ENCODE measurements at regions not wholly inside any gene's neighbourhood (a gene's known extent, or its start where the extent isn't known, plus 50 kb on each side); places are given as distances from the start of the nearest gene placed in this dataset.
"Not testable (repeated sequence)": the region's sequence is repeated elsewhere in the genome, so short reads cannot be mapped to it uniquely, and the experiment has no call there.

- Mint-ChIP-seq H3K4me3 (no peak overlapping the region), H3K9me3 (no peaks in the 10 kb centered on the region), H3K4me1 (peaks cover 22% of the 10 kb centered on the region), H3K27me3 (no peaks in the 10 kb centered on the region), H3K27ac (no peak overlapping the region)
- ATAC-seq = no peak
- no peak for DNase-seq
Measured at GRCh38 chr1:234856845-234857245, 246.9 kb upstream of the IRF2BP2 start.

DNA sequence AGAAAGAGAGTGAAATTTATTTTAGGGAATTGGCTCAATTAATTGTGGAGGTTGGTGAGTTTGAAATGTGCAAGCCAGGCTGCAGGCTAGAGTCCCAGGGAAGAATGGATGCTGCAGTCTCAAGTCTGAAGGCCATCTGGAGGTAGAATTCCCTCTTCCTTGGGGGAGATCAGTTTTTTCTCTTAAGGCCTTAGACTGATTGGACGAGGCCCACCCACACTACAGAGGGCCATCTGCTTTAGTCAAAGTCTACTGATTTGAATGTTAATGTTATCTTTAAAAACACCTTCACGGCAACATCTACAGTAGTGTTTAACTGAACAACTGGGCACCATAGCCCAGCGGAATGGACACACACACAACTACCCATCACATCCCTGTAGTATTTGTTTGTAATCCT, 245.9 kb upstream of the IRF2BP2 start:
- H3K27ac Mint-ChIP-seq = no peak overlapping the region
- DNase-seq (no peak), ATAC-seq (no peak)

GRCh38 chr1:234854645-234855039, 244.7 kb upstream of the IRF2BP2 start:
- Mint-ChIP-seq H3K27me3 (no peaks in the 10 kb centered on the region), H3K27ac (no peak overlapping the region), H3K9me3 (no peaks in the 10 kb centered on the region), H3K4me3 (no peak overlapping the region), H3K4me1 (peaks cover 31% of the 10 kb centered on the region)
- ATAC-seq = no peak
- DNase-seq = no peak

More for the DNA sequence above, 245.9 kb upstream of the IRF2BP2 start:
- no peaks in the 10 kb centered on the region for H3K27me3 Mint-ChIP-seq
- no peak overlapping the region for H3K4me3 Mint-ChIP-seq
- H3K9me3 Mint-ChIP-seq = no peaks in the 10 kb centered on the region
- peaks cover 29% of the 10 kb centered on the region for H3K4me1 Mint-ChIP-seq

DNA sequence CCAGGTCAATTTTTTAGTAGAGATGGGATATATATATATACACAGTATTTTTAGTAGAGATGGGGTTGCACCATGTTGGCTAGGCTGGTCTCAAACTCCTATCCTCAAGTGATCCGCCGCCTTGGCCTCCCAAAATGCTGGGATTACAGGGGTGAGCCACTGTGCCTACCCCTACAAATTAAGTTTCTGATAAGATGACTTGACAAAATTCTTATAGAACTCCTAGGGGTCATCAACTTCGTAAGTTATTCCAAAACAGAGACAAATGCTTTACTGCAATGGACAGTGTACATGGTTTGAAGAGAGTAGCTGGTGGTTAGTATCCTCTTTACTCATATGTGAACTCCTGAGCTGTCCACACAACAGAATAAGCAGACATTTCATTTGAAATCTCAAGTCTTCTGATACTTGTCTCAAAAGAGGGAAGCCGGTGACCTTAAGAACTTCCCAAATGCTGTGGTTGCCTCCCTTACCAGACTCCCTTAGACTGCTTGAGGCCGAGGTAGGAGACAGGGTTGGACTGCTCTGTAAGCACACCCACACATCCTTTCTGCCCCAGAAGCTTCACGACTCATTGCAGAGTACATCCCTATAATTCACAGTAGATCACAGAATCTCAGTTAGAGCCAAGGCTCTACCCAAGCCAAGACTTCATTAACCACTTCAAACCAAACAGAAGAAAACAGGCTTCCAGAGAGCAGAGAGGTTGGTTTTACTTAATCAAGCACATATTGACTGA, 244.1 kb upstream of the IRF2BP2 start:
- H3K4me1 Mint-ChIP-seq = peaks cover 36% of the 10 kb centered on the region
- ATAC-seq = no peak
- no peak overlapping the region for H3K27ac Mint-ChIP-seq
- no peak overlapping the region for H3K4me3 Mint-ChIP-seq
- no peaks in the 10 kb centered on the region for H3K9me3 Mint-ChIP-seq
- DNase-seq = no peak
- H3K27me3 Mint-ChIP-seq = no peaks in the 10 kb centered on the region

DNA sequence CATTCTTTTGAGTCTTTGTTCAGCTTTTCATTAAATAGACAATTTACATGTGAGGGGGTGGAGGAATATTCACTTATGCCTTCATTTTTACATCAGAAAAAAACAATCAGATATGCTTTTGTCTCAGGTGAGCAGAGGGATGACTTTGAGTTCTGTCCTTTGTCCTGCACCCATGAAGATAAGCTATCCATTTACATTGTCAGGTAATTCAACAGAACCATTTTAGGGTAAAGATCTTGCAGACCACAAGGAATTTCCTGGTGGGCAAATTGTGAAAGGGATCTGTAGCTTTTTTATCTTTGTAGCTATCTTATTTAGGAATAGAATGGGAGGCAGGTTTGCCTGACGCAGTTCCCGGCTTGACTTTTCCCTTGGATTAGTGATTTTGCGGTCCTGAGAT, 242.7 kb upstream of the IRF2BP2 start:
- Mint-ChIP-seq H3K27ac (no peak overlapping the region), H3K9me3 (peaks cover 0 to 4% of the 10 kb centered on the region in 2 donors), H3K4me3 (no peak overlapping the region), H3K27me3 (no peaks in the 10 kb centered on the region), H3K4me1 (peaks cover 50% of the 10 kb centered on the region)
- DNase-seq = no peak
- no peak for ATAC-seq

GRCh38 chr1:234851450-234852438, 241.8 kb upstream of the IRF2BP2 start:
- Mint-ChIP-seq H3K27ac (no peak overlapping the region), H3K4me3 (peak overlapping the region in 1 of 2 donors; percentile 11), H3K9me3 (peaks cover 0 to 6% of the 10 kb centered on the region in 2 donors), H3K4me1 (peaks cover 59% of the 10 kb centered on the region), H3K27me3 (no peaks in the 10 kb centered on the region)
- DNase-seq = no peak
- ATAC-seq = peak; percentile 46

- H3K27ac Mint-ChIP-seq = no peak overlapping the region
Measured at GRCh38 chr1:234849832-234850231, 239.9 kb upstream of the IRF2BP2 start.

DNA sequence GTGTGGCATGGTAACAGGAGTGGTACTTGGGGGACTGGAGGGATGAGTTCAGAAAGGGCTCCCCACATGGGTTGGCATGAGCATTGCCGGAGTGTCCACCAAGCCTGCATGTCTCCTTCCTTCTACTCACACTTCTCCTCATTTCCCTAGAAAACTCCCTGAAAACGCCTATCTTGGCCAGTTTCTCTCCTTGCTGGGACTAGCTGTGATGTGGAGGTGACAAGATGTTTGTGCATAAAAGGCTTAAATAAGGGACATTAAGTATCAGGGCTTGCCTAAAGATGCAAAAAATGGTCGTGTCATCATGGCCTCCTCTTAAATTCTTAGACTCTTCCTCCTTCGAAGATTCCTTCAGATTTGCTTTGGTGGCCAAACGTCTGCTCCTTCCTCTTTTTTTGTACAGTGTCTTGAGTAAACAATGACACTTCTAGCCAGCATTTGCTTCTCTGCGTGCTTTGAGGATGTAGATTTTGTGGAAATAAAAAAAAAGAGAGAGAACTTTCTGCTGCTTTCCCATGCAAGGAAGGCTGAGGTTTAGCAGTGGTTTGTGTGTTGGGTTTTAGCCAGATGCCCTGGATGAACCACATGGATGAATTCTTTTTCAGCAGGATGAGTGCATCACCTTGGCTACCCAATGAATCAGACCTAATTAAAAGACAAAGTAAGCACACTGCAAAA, 239.1 kb upstream of the IRF2BP2 start:
- Mint-ChIP-seq H3K4me3 (no peak overlapping the region), H3K27ac (peak overlapping the region in 1 of 2 donors; percentile 47), H3K4me1 (peaks cover 80% of the 10 kb centered on the region)

More at GRCh38 chr1:234849832-234850231, 239.9 kb upstream of the IRF2BP2 start:
- Mint-ChIP-seq H3K4me3 (no peak overlapping the region), H3K4me1 (peaks cover 78% of the 10 kb centered on the region), H3K9me3 (peaks cover 0 to 11% of the 10 kb centered on the region in 2 donors), H3K27me3 (no peaks in the 10 kb centered on the region)
- no peak for DNase-seq
- peak; percentile 44 for ATAC-seq

GRCh38 chr1:234846813-234847212, 236.8 kb upstream of the IRF2BP2 start:
- Mint-ChIP-seq H3K9me3 (peaks cover 0 to 11% of the 10 kb centered on the region in 2 donors), H3K4me1 (peaks cover 92% of the 10 kb centered on the region)
- not testable (repeated sequence) for ATAC-seq, H3K4me3 Mint-ChIP-seq, DNase-seq, H3K27ac Mint-ChIP-seq, H3K27me3 Mint-ChIP-seq

More for the DNA sequence above, 239.1 kb upstream of the IRF2BP2 start:
- H3K27me3 Mint-ChIP-seq = no peaks in the 10 kb centered on the region
- ATAC-seq (no peak), DNase-seq (no peak)
- H3K9me3 Mint-ChIP-seq = peaks cover 0 to 11% of the 10 kb centered on the region in 2 donors

GRCh38 chr1:234845836-234846235, 235.9 kb upstream of the IRF2BP2 start:
- Mint-ChIP-seq H3K9me3 (peaks cover 0 to 11% of the 10 kb centered on the region in 2 donors), H3K27me3 (no peaks in the 10 kb centered on the region), H3K4me3 (peak overlapping the region; percentile 30 to 65), H3K27ac (peak overlapping the region in 1 of 2 donors; percentile 89), H3K4me1 (peaks cover 95% of the 10 kb centered on the region)
- ATAC-seq (no peak), DNase-seq (no peak)

GRCh38 chr1:234845097-234845660, 235.2 kb upstream of the IRF2BP2 start:
- peak; percentile 34 for ATAC-seq
- peak overlapping the region; percentile 65 to 71 for H3K4me3 Mint-ChIP-seq
- H3K27ac Mint-ChIP-seq = peak overlapping the region; percentile 79 to 89
- peaks cover 99% of the 10 kb centered on the region for H3K4me1 Mint-ChIP-seq
- DNase-seq = peak; percentile 30 to 76
- H3K27me3 Mint-ChIP-seq = no peaks in the 10 kb centered on the region
- H3K9me3 Mint-ChIP-seq = peaks cover 0 to 11% of the 10 kb centered on the region in 2 donors

DNA sequence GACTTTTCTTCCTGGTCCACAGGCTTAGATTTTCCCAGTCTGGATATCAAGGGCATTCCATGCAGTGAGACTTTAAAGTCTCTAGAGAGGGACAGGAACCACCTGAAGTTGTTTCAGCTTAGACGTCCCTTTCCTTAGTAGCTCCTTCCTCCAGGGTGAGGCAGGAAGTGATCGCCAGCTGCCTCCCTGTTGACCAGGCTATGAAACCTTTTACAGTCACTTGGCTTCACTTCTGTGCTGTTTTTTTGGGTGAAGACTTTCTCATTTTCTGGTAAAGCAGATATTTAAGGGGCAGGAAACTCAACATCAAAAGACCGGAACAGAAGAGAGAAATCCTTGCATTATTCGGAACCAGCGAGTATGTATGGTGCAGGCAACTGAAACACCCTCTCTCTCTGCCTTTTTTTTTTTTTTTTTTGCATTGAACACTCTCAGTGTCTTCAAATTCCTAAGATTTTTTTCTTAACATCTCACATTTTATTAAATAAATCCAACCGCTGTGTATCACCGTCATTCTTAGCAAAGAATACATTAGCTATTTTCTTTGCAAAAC, 234.6 kb upstream of the IRF2BP2 start:
- H3K4me1 Mint-ChIP-seq = peaks cover 99% of the 10 kb centered on the region
- H3K27me3 Mint-ChIP-seq = no peaks in the 10 kb centered on the region
- H3K27ac Mint-ChIP-seq = peak overlapping the region; percentile 21 to 89
- DNase-seq (peak in 1 of 2 donors; percentile 53), ATAC-seq (no peak)
- peak overlapping the region; percentile 65 to 71 for H3K4me3 Mint-ChIP-seq
- peaks cover 0 to 11% of the 10 kb centered on the region in 2 donors for H3K9me3 Mint-ChIP-seq

- peaks cover 96% of the 10 kb centered on the region for H3K4me1 Mint-ChIP-seq
- H3K4me3 Mint-ChIP-seq = peak overlapping the region; percentile 65 to 71
- peaks cover 0 to 11% of the 10 kb centered on the region in 2 donors for H3K9me3 Mint-ChIP-seq
- peak overlapping the region; percentile 73 to 89 for H3K27ac Mint-ChIP-seq
- DNase-seq (no peak), ATAC-seq (no peak)
- no peaks in the 10 kb centered on the region for H3K27me3 Mint-ChIP-seq
Measured at GRCh38 chr1:234843946-234844345, 234.0 kb upstream of the IRF2BP2 start.

GRCh38 chr1:234842726-234843641, 233.0 kb upstream of the IRF2BP2 start:
- H3K27ac Mint-ChIP-seq = peak overlapping the region; percentile 89 to 98
- peak; percentile 85 to 95 for DNase-seq
- peaks cover 96% of the 10 kb centered on the region for H3K4me1 Mint-ChIP-seq

More at GRCh38 chr1:234842726-234843641, 233.0 kb upstream of the IRF2BP2 start:
- H3K4me3 Mint-ChIP-seq = peak overlapping the region; percentile 65 to 71
- ATAC-seq = peak; percentile 89
- no peaks in the 10 kb centered on the region for H3K27me3 Mint-ChIP-seq
- H3K9me3 Mint-ChIP-seq = peaks cover 2 to 10% of the 10 kb centered on the region in 2 donors

Data from stimulated activated naive CD8-positive, alpha-beta T cell treated with anti-CD3 and anti-CD28 coated beads, Interleukin-15, amount 100 ng/mL, for 72 hours (primary cell).